ENCODE measurements at regions not wholly inside any gene's neighbourhood (a gene's known extent, or its start where the extent isn't known, plus 50 kb on each side); places are given as distances from the start of the nearest gene placed in this dataset.
A peak's percentile ranks its signal among the peaks of the same experiment; 100 is the strongest.
"Not testable (repeated sequence)": the region's sequence is repeated elsewhere in the genome, so short reads cannot be mapped to it uniquely, and the experiment has no call there.

- TF ChIP-seq CTCF (IDR thresholded peaks at IDR 0.05; ENCODE audit: insufficient read depth, low read length) = no peak
- no peak for DNase-seq (ENCODE audit: low read depth)
- H3K4me3 ChIP-seq (ENCODE audit: low read depth, low read length) = no peak overlapping the region
Observed at GRCh38 chr9:74071502-74071901, 425.6 kb upstream of the RORB start.

GRCh38 chr9:74073897-74074296, 423.2 kb upstream of the RORB start:
- DNase-seq (ENCODE audit: low read depth) = no peak
- no peak for TF ChIP-seq CTCF (IDR thresholded peaks at IDR 0.05; ENCODE audit: insufficient read depth, low read length)
- no peak overlapping the region for H3K4me3 ChIP-seq (ENCODE audit: low read depth, low read length)

GRCh38 chr9:74078647-74079046, 418.5 kb upstream of the RORB start:
- TF ChIP-seq CTCF (IDR thresholded peaks at IDR 0.05; ENCODE audit: insufficient read depth, low read length) = no peak
- peak; percentile 1 for DNase-seq (ENCODE audit: low read depth)
- H3K4me3 ChIP-seq (ENCODE audit: low read depth, low read length) = no peak overlapping the region

- not testable (repeated sequence) for H3K4me3 ChIP-seq (ENCODE audit: low read depth, low read length); DNase-seq (ENCODE audit: low read depth)
Observed at GRCh38 chr9:74080652-74081051, 416.5 kb upstream of the RORB start.

GRCh38 chr9:74083681-74084433, 413.3 kb upstream of the RORB start:
- H3K4me3 ChIP-seq (ENCODE audit: low read depth, low read length) = no peak overlapping the region
- TF ChIP-seq CTCF (IDR thresholded peaks at IDR 0.05; ENCODE audit: insufficient read depth, low read length) = no peak
- DNase-seq (ENCODE audit: low read depth) = no peak

- not testable (repeated sequence) for DNase-seq (ENCODE audit: low read depth)
Observed at GRCh38 chr9:74085384-74086037, 411.6 kb upstream of the RORB start.

GRCh38 chr9:74090921-74091320, 406.2 kb upstream of the RORB start:
- not testable (repeated sequence) for H3K4me3 ChIP-seq (ENCODE audit: low read depth, low read length); DNase-seq (ENCODE audit: low read depth)

More at GRCh38 chr9:74085384-74086037, 411.6 kb upstream of the RORB start:
- not testable (repeated sequence) for H3K4me3 ChIP-seq (ENCODE audit: low read depth, low read length)

- no peak for TF ChIP-seq CTCF (IDR thresholded peaks at IDR 0.05; ENCODE audit: insufficient read depth, low read length)
- H3K4me3 ChIP-seq (ENCODE audit: low read depth, low read length) = no peak overlapping the region
- DNase-seq (ENCODE audit: low read depth) = no peak
Observed at GRCh38 chr9:74092491-74092834, 404.7 kb upstream of the RORB start.

- not testable (repeated sequence) for DNase-seq (ENCODE audit: low read depth); H3K4me3 ChIP-seq (ENCODE audit: low read depth, low read length)
Observed at GRCh38 chr9:74094037-74094436, 403.1 kb upstream of the RORB start.

Data from fibroblast of the aortic adventitia (primary cell).